Epithelial cell of esophagus (primary cell): ENCODE measurements at regions not wholly inside any gene's neighbourhood (a gene's known extent, or its start where the extent isn't known, plus 50 kb on each side); places are given as distances from the start of the nearest gene placed in this dataset.
A peak's percentile ranks its signal among the peaks of the same experiment; 100 is the strongest.

Experiments used
- DNase-seq: peaks from one replicate; pipeline ENCODE4 v3.0.0; 2010; ENCODE audit warnings: low read depth
- H3K4me3 ChIP-seq: 2 replicates; pipeline ENCODE4 v1.5.1; 2011; ENCODE audit warnings: mild to moderate bottlenecking, low read length, control low read depth
- CTCF ChIP-seq: IDR thresholded peaks from 2 replicates; pipeline ENCODE4 v1.5.1; 2011; ENCODE audit warnings: low read depth, mild to moderate bottlenecking, low read length, control low read depth, inconsistent platforms; ENCODE audit not compliant: insufficient read depth; ENCODE audit errors: missing control alignments

GRCh38 chr2:144659731-144660275, 139.9 kb upstream of the ZEB2 start:
- no peak for TF ChIP-seq CTCF
- H3K4me3 ChIP-seq: no peak overlapping the region
- DNase-seq: peak; percentile 99

GRCh38 chr2:144654523-144654922, 134.6 kb upstream of the ZEB2 start:
- DNase-seq: no peak
- no peak overlapping the region for H3K4me3 ChIP-seq
- TF ChIP-seq CTCF: no peak

GRCh38 chr2:144650907-144651306, 131.0 kb upstream of the ZEB2 start:
- no peak for DNase-seq
- H3K4me3 ChIP-seq: no peak overlapping the region
- no peak for TF ChIP-seq CTCF

- no peak overlapping the region for H3K4me3 ChIP-seq
- no peak for TF ChIP-seq CTCF
- no peak for DNase-seq
Observed at GRCh38 chr2:144648837-144649465, 129.0 kb upstream of the ZEB2 start.

GRCh38 chr2:144645083-144645778, 125.3 kb upstream of the ZEB2 start:
- no peak for TF ChIP-seq CTCF
- DNase-seq: no peak
- no peak overlapping the region for H3K4me3 ChIP-seq

- no peak for DNase-seq
- no peak for TF ChIP-seq CTCF
- H3K4me3 ChIP-seq: no peak overlapping the region
Observed at GRCh38 chr2:144644549-144644948, 124.6 kb upstream of the ZEB2 start.
